ENCODE measurements at regions not wholly inside any gene's neighbourhood (a gene's known extent, or its start where the extent isn't known, plus 50 kb on each side); places are given as distances from the start of the nearest gene placed in this dataset.

DNA sequence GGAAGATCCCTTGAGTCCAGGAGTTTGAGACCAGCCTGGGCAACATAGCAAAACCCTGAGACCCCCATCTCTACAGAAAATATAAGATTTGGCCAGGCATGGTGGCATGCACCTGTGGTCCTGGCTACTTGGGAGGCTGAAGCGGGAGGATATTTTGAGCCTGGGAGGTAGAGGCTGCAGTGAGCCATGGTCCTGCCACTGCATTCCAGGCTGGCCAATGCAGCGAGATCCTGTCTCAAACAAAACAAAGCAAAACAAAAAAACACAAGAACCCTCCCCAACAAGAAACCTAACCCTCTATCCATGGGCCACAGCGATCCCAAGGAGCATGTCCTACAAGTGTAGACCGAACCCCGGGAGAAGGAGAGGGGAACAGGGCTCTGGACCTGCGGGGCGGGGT, 133.3 kb downstream of the MGAT5B start:
- H3K27ac ChIP-seq, result no peak overlapping the region
- no peak overlapping the region for H3K9ac ChIP-seq (ENCODE audit: insufficient read length)
- DNase-seq (ENCODE audit: low read depth, low spot score), result no peak
- no peaks in the 10 kb centered on the region for H3K9me3 ChIP-seq (ENCODE audit: low read depth, low read length)
- no peak for TF ChIP-seq EZH2 (IDR thresholded peaks at IDR 0.05)
- no peak for TF ChIP-seq POLR2AphosphoS5 (IDR thresholded peaks at IDR 0.05; ENCODE audit: borderline replicate concordance, low read depth, low read length)
- no peak for TF ChIP-seq FOXP2 (optimal IDR thresholded peaks at IDR 0.05; ENCODE audit: control extremely low read depth, extremely low read length, insufficient read depth)
- H3K36me3 ChIP-seq (ENCODE audit: insufficient read depth, low read length), result no peaks in the 10 kb centered on the region
- H3K4me3 ChIP-seq, result no peak overlapping the region

DNA sequence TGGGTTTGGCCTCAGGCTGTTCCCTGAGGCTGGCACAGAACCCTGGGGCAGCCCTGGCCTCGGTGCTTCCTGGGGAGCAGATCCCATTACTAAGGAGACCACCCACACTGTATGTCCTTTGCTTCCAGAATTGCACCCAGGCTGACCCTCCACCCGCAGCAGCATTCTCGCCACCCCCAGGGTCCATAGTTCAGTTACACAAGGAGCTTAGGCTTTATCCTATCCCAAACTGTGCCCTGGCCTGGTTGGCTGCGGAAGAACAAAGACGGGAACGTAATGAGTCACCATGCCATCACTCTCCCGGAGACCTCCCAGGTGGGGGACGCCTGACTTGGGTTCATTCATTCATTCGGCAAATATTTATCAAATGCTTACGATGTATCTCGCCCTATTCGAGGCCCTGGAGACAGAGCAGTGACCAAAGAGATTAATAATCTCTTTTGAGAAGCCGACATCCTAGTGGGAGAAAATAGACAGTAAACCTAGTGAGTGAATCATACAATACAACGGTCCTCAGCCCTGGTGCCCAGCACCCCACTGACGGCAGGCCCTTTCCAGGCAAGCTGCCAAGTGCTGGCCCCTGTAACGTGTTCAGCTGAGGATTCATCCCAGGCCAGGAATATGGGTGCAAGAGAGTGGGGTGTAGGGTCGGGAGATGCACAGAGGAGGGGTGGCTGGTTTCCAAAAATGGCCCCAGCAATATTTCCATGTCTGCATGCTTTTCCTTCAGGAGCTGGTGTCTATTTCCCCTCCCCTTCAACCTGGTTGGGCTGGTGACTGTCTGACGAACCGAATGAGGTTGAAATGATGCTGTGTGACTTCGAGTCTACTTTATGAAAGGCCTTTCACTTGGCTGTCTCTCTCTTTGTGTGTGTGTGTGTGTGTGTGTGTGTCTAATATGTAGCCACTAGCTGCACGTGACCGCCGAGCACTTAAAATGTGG, 134.2 kb downstream of the MGAT5B start:
- Histone ChIP-seq H3K9me3 (ENCODE audit: low read depth, low read length) (no peaks in the 10 kb centered on the region), H3K9ac (ENCODE audit: insufficient read length) (no peak overlapping the region), H3K36me3 (ENCODE audit: insufficient read depth, low read length) (no peaks in the 10 kb centered on the region), H3K27ac (no peak overlapping the region), H3K4me3 (no peak overlapping the region)
- no peak for DNase-seq (ENCODE audit: low read depth, low spot score)
- TF ChIP-seq POLR2AphosphoS5 (IDR thresholded peaks at IDR 0.05; ENCODE audit: borderline replicate concordance, low read depth, low read length) (no peak), EZH2 (IDR thresholded peaks at IDR 0.05) (no peak), FOXP2 (optimal IDR thresholded peaks at IDR 0.05; ENCODE audit: control extremely low read depth, extremely low read length, insufficient read depth) (no peak)

DNA sequence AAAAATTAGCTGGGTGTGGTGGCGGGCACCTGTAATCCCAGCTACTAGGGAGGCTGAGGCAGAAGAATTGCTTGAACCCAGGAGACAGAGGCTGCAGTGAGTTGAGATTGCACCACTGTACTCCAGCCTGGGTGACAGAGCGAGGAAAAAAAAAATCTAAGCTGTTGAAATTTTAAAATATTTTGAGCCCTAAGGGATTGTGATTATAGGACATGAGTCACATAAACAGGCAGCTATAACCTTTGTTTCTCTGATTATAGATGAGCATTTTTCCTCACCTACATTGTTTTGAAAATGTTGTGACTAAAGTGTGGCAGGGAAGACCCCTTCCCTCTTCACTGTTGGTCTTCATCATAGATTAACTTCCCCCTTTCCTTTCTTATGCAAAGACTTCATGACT, 135.5 kb downstream of the MGAT5B start:
- TF ChIP-seq EZH2 (IDR thresholded peaks at IDR 0.05), result no peak
- no peak for TF ChIP-seq FOXP2 (optimal IDR thresholded peaks at IDR 0.05; ENCODE audit: control extremely low read depth, extremely low read length, insufficient read depth)
- TF ChIP-seq POLR2AphosphoS5 (IDR thresholded peaks at IDR 0.05; ENCODE audit: borderline replicate concordance, low read depth, low read length), result no peak
- DNase-seq (ENCODE audit: low read depth, low spot score), result no peak
- Histone ChIP-seq H3K4me3 (no peak overlapping the region), H3K9me3 (ENCODE audit: low read depth, low read length) (no peaks in the 10 kb centered on the region), H3K36me3 (ENCODE audit: insufficient read depth, low read length) (no peaks in the 10 kb centered on the region), H3K9ac (ENCODE audit: insufficient read length) (no peak overlapping the region), H3K27ac (no peak overlapping the region)

DNA sequence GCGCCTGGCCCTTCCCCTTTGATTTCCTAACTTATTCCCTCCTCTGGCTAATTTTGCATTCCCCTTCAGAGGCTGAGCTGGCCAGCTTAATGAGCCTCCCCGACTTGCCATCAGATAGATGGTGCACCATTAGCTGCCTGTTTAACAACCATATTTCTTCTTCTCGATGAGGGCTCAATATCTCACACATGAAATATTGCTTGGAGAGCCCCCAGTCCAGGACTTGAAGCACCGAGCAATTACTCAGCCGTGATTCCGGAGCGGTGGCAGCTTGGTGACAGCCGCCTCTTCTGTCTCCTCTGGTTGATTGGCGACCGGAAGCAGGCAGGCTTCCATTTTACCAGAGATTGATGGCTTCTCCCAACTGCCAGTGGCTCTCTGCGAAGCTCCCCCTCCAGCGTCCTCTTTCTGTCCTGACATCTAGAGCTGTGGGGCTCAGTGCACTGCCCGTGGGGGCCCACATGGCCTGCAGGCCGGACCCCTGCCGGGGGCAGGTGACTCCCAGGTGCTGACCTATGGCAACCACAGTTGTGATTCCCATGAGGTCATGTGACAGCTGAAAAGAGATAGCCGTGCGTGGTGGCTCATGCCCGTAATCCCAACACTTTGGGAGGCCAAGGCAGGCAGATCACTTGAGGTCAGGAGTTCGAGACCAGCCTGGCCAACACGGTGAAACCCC, 133.7 kb upstream of the SEC14L1 start:
- Histone ChIP-seq H3K9me3 (ENCODE audit: low read depth, low read length) (0 out of 2 replicates have a peak, but pooled peaks cover 6% of the 10 kb centered on the region), H3K27ac (no peak overlapping the region), H3K9ac (ENCODE audit: insufficient read length) (no peak overlapping the region), H3K36me3 (ENCODE audit: insufficient read depth, low read length) (no peaks in the 10 kb centered on the region), H3K4me3 (no peak overlapping the region)
- TF ChIP-seq EZH2 (IDR thresholded peaks at IDR 0.05) (no peak), POLR2AphosphoS5 (IDR thresholded peaks at IDR 0.05; ENCODE audit: borderline replicate concordance, low read depth, low read length) (no peak), FOXP2 (optimal IDR thresholded peaks at IDR 0.05; ENCODE audit: control extremely low read depth, extremely low read length, insufficient read depth) (no peak)
- DNase-seq (ENCODE audit: low read depth, low spot score), result no peak

DNA sequence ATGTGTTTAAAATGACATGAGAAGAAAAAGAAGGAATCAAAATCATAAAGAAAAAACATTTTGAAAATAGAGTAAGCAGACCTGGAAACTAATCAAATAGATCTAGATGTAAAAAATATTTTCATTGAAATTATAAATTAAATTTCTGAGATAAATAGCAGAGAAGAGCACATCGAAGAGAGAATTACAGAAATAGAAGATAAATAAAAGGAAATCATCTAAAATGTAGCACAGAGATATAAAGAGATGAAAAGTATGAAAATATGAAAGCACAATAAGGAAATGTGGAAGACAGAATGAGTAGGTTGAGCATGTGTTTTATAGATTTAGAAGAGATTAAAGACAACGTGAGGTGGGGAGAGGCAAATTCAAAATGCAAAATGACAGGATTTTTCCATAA, 130.9 kb upstream of the SEC14L1 start:
- no peak overlapping the region for H3K4me3 ChIP-seq
- no peak for DNase-seq (ENCODE audit: low read depth, low spot score)
- H3K36me3 ChIP-seq (ENCODE audit: insufficient read depth, low read length), result no peaks in the 10 kb centered on the region
- H3K27ac ChIP-seq, result no peak overlapping the region
- no peak overlapping the region for H3K9ac ChIP-seq (ENCODE audit: insufficient read length)
- TF ChIP-seq EZH2 (IDR thresholded peaks at IDR 0.05) (no peak), POLR2AphosphoS5 (IDR thresholded peaks at IDR 0.05; ENCODE audit: borderline replicate concordance, low read depth, low read length) (no peak), FOXP2 (optimal IDR thresholded peaks at IDR 0.05; ENCODE audit: control extremely low read depth, extremely low read length, insufficient read depth) (no peak)
- 0 out of 2 replicates have a peak, but pooled peaks cover 6% of the 10 kb centered on the region for H3K9me3 ChIP-seq (ENCODE audit: low read depth, low read length)

DNA sequence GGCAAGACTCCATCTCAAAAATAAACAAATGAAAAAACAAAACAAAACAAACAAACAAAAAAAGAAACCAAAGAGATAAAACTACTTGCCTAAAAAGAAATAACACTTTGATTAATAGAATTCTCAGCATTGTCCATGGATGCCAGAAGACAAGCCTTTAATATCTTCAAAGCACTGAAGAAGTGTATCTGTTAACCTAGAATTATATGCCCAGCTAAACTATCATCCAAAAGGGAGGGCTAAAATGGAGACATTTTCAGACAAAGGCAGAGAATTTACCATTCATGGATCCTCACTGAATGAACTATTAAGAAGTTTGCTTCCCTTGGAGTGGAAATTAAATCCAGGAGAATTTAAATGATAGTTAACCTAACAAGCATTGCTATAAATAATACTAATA, 130.1 kb upstream of the SEC14L1 start:
- H3K36me3 ChIP-seq (ENCODE audit: insufficient read depth, low read length), result no peaks in the 10 kb centered on the region
- no peak overlapping the region for H3K9ac ChIP-seq (ENCODE audit: insufficient read length)
- no peak for DNase-seq (ENCODE audit: low read depth, low spot score)

DNA sequence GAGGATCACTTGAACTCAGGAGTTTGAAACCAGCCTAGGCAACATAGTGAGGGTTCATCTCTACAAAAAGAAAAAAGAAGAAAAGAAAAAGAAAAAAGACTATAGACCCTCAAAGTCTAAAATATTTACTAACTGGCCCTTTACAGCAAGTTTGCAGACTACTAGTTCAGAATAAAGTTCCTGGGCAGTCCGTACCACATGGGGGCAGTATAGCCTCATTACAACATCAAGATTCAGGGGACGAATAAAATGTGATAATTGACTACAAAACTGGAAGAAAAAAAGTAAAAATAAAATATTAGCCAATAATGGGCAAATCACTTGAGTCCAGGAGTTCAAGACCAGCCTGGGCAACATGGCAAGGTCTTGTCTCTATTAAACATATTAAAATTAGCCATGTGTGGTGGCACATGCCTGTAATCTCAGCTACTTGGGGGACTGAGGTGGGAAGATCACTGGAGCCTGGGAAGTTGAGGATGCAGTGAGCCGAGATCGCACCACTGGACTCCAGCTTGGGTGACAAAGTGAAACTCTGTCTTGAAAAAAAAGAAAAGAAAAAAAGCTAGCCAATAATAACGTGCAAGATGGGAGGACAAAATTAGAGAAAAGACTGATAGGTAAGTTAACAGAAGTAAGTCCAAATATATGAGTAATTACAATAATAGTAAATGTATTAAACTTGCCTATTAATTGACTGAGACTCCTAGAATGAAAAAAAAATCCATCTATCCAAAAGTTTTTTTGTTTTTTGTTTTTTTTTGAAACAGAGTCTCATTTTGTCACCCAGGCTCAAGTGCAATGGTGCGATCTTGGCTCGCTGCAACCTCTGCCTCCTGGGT, 129.4 kb upstream of the SEC14L1 start:
- Histone ChIP-seq H3K9me3 (ENCODE audit: low read depth, low read length) (0 out of 2 replicates have a peak, but pooled peaks cover 6% of the 10 kb centered on the region), H3K36me3 (ENCODE audit: insufficient read depth, low read length) (no peaks in the 10 kb centered on the region), H3K4me3 (no peak overlapping the region), H3K9ac (ENCODE audit: insufficient read length) (no peak overlapping the region), H3K27ac (no peak overlapping the region)
- no peak for TF ChIP-seq FOXP2 (optimal IDR thresholded peaks at IDR 0.05; ENCODE audit: control extremely low read depth, extremely low read length, insufficient read depth)
- no peak for TF ChIP-seq POLR2AphosphoS5 (IDR thresholded peaks at IDR 0.05; ENCODE audit: borderline replicate concordance, low read depth, low read length)
- TF ChIP-seq EZH2 (IDR thresholded peaks at IDR 0.05), result no peak
- peak; percentile 12 for DNase-seq (ENCODE audit: low read depth, low spot score)

More for the DNA sequence above, 130.1 kb upstream of the SEC14L1 start:
- Histone ChIP-seq H3K4me3 (no peak overlapping the region), H3K9me3 (ENCODE audit: low read depth, low read length) (0 out of 2 replicates have a peak, but pooled peaks cover 6% of the 10 kb centered on the region), H3K27ac (no peak overlapping the region)
- TF ChIP-seq POLR2AphosphoS5 (IDR thresholded peaks at IDR 0.05; ENCODE audit: borderline replicate concordance, low read depth, low read length), result no peak

DNA sequence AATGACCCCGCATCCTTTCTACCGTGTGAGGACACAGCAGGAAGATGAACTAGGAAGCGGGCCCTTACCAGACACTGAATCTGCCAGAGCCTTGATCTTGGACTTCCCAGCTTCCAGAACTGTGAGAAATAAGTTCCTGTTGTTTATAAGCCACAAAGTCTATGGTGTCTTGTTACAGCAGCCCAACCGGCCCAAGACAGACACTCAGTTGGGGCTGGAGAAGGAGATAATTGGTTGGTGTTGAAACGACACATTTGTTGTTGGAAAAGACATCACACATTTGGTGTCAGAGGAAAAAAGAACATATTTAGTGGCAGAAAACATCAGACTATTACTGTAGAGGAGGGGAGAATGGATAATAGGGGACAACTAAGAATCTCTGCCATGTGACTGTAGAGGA, 122.3 kb upstream of the SEC14L1 start:
- Histone ChIP-seq H3K9me3 (ENCODE audit: low read depth, low read length) (no peaks in the 10 kb centered on the region), H3K36me3 (ENCODE audit: insufficient read depth, low read length) (no peaks in the 10 kb centered on the region), H3K9ac (ENCODE audit: insufficient read length) (no peak overlapping the region), H3K27ac (no peak overlapping the region), H3K4me3 (no peak overlapping the region)
- DNase-seq (ENCODE audit: low read depth, low spot score), result no peak
- no peak for TF ChIP-seq POLR2AphosphoS5 (IDR thresholded peaks at IDR 0.05; ENCODE audit: borderline replicate concordance, low read depth, low read length)
- TF ChIP-seq FOXP2 (optimal IDR thresholded peaks at IDR 0.05; ENCODE audit: control extremely low read depth, extremely low read length, insufficient read depth), result no peak
- no peak for TF ChIP-seq EZH2 (IDR thresholded peaks at IDR 0.05)
